ENCODE measurements at regions not wholly inside any gene's neighbourhood (a gene's known extent, or its start where the extent isn't known, plus 50 kb on each side); places are given as distances from the start of the nearest gene placed in this dataset.

DNA sequence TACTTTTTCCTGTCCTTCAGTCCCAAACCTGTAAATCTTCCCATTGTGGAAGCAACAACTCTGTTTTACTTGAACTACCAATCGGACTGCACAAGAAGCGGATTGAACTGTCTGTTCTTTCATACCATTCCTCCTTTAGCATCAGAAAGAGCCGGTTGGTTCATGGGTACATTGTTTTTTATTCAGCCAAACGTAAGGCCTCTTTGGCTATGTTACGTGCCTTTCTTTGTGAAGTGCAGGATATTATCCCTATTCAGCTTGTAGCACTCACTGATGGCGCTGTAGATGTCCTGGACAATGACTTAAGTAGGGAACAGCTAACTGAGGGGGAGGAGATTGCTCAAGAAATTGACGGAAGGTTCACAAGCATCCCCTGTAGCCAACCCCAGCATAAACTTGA lies 60.3 kb downstream of the ARHGAP35 start:
- TF ChIP-seq, protein P1, sequence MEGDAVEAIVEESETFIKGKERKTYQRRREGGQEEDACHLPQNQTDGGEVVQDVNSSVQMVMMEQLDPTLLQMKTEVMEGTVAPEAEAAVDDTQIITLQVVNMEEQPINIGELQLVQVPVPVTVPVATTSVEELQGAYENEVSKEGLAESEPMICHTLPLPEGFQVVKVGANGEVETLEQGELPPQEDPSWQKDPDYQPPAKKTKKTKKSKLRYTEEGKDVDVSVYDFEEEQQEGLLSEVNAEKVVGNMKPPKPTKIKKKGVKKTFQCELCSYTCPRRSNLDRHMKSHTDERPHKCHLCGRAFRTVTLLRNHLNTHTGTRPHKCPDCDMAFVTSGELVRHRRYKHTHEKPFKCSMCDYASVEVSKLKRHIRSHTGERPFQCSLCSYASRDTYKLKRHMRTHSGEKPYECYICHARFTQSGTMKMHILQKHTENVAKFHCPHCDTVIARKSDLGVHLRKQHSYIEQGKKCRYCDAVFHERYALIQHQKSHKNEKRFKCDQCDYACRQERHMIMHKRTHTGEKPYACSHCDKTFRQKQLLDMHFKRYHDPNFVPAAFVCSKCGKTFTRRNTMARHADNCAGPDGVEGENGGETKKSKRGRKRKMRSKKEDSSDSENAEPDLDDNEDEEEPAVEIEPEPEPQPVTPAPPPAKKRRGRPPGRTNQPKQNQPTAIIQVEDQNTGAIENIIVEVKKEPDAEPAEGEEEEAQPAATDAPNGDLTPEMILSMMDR (IDR thresholded peaks at IDR 0.05; ENCODE audit: poor library complexity) = no peak
- no peak for TF ChIP-seq EZH2phosphoT487 (IDR thresholded peaks at IDR 0.05; ENCODE audit: low read depth, severe bottlenecking, unreplicated experiment)
- no peak for TF ChIP-seq EZH2 (IDR thresholded peaks at IDR 0.05; ENCODE audit: borderline replicate concordance)

Measured in hepatocyte (in vitro differentiated cells).